ENCODE measurements at regions not wholly inside any gene's neighbourhood (a gene's known extent, or its start where the extent isn't known, plus 50 kb on each side); places are given as distances from the start of the nearest gene placed in this dataset.

DNA sequence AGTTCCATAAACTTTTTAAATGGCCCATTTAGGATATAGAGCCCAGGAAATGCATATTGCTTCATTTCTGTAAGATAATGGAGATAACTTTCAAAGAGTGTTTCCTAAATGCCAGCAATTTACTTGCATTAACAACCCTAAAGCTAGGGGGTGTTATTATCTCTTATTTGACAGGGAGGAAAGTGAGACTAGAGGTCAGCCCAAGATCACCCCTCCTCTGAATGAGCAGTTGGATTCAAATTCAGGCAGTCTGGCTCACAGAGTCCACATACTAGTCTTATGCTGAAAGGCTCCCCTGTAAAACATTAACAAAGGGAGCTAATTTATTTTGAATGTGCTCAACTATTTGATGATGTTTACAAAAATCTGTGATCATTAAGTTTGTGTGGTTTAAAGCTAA, 49.9 kb upstream of the TRIM77 start:
- no peak overlapping the region for H2AFZ ChIP-seq (replicated peaks)
- H3K4me2 ChIP-seq, result no peak overlapping the region
- Mint-ChIP-seq H3K9me3 (no peaks in the 10 kb centered on the region), H3K27me3 (ENCODE audit: insufficient read depth, low read depth) (no peaks in the 10 kb centered on the region), H3K4me1 (no peaks in the 10 kb centered on the region), H3K36me3 (no peaks in the 10 kb centered on the region), H3K4me3 (no peak overlapping the region), H3K27ac (no peak overlapping the region)
- no peak overlapping the region for H3K9ac ChIP-seq
- H3K9me3 ChIP-seq (ENCODE audit: low read depth), result no peaks in the 10 kb centered on the region
- no peak overlapping the region for H3K4me3 ChIP-seq
- TF ChIP-seq CTCF (IDR thresholded peaks at IDR 0.05) (no peak), EZH2 (IDR thresholded peaks at IDR 0.05) (no peak), EZH2phosphoT487 (IDR thresholded peaks at IDR 0.05) (no peak)
- H3K4me1 ChIP-seq, result no peaks in the 10 kb centered on the region
- H3F3A ChIP-seq (ENCODE audit: low read depth), result no peaks in the 10 kb centered on the region
- DNase-seq (ENCODE audit: low spot score), result no peak
- no peaks in the 10 kb centered on the region for H4K20me1 ChIP-seq (ENCODE audit: low read depth)
- no peaks in the 10 kb centered on the region for H3K79me2 ChIP-seq (ENCODE audit: low read depth)
- no peak overlapping the region for H3K27ac ChIP-seq
- no peaks in the 10 kb centered on the region for H3K36me3 ChIP-seq
- H3K27me3 ChIP-seq, result no peaks in the 10 kb centered on the region
